Mucosa of descending colon (tissue), 3 donors: ENCODE measurements at regions not wholly inside any gene's neighbourhood (a gene's known extent, or its start where the extent isn't known, plus 50 kb on each side); places are given as distances from the start of the nearest gene placed in this dataset.

Experiments used
- ATAC-seq: fragments of 200-7000 bp; cut with Tn5 transposase; one replicate; pipeline ENCODE4 v1.9.1; 2020; ENCODE audit warnings: mild to moderate bottlenecking, moderate library complexity
- DNase-seq, 3 donors: peaks; one replicate each; pipeline ENCODE4 v3.0.0-alpha.2; 2020
- H3K36me3 ChIP-seq: fragments of 200-600 bp; one replicate; pipeline ENCODE4 v1.8.0; 2021; ENCODE audit warnings: low read depth, mild to moderate bottlenecking
- H3K4me1 ChIP-seq: fragments of 200-600 bp; one replicate; pipeline ENCODE4 v1.8.0; 2021; ENCODE audit warnings: low read depth, mild to moderate bottlenecking
- H3K4me3 ChIP-seq: fragments of 200-600 bp; one replicate; pipeline ENCODE4 v1.8.0; 2021; ENCODE audit warnings: mild to moderate bottlenecking
- H3K9me3 ChIP-seq: fragments of 200-600 bp; one replicate; pipeline ENCODE4 v1.8.0; 2021; ENCODE audit warnings: mild to moderate bottlenecking
- intact Hi-C, 2 donors: fragments of 100-400 bp; cut with DNase I in 1 of 2; cut with micrococcal nuclease in 1 of 2; formaldehyde crosslinking; loops; one replicate each; pipeline versions ENCODE4 v1.11.0 to v1.11.1; 2022; cut with DNase I, micrococcal nuclease
- TF ChIP-seq, protein P1 (sequence below): fragments of 200-600 bp; IDR thresholded peaks from one replicate; pipeline ENCODE4 v1.8.0; 2022; ENCODE audit warnings: antibody characterized with exemption, mild to moderate bottlenecking
- donor health status: DM: no; HTN: no; CAD: no; lungs with moderate emphysema.
- donor health status: DM: no; HTN: no; CAD: no.
- donor health status: DM: no; HTN: yes; CAD: no.

DNA sequence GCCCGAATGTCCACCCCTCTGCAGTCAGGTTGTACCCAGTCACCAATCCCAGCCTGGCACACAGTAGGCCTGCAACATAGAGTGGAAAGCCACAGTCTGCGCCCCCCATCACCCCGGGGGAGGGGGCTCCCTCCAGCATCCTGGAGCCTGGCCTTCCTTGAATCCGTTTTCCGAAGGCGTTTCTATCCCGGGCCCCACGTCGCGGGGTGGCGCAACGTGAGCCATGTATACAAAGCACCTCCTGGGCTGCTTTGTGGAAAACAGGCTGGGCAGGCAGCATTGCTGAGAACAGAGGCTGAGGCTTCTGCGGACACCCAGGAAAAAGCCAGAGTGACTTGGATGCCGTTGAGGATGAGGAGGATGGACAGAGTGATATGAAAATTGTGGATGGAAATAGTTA is 103.3 kb upstream of the USP29 start:
- no peak for ATAC-seq
- Histone ChIP-seq H3K9me3 (peaks cover 61% of the 10 kb centered on the region), H3K36me3 (no peaks in the 10 kb centered on the region), H3K4me3 (no peak overlapping the region), H3K4me1 (no peaks in the 10 kb centered on the region)
- TF ChIP-seq, protein P1, sequence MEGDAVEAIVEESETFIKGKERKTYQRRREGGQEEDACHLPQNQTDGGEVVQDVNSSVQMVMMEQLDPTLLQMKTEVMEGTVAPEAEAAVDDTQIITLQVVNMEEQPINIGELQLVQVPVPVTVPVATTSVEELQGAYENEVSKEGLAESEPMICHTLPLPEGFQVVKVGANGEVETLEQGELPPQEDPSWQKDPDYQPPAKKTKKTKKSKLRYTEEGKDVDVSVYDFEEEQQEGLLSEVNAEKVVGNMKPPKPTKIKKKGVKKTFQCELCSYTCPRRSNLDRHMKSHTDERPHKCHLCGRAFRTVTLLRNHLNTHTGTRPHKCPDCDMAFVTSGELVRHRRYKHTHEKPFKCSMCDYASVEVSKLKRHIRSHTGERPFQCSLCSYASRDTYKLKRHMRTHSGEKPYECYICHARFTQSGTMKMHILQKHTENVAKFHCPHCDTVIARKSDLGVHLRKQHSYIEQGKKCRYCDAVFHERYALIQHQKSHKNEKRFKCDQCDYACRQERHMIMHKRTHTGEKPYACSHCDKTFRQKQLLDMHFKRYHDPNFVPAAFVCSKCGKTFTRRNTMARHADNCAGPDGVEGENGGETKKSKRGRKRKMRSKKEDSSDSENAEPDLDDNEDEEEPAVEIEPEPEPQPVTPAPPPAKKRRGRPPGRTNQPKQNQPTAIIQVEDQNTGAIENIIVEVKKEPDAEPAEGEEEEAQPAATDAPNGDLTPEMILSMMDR = no peak
- no peak for DNase-seq
- intact Hi-C loops = no loop called here

DNA sequence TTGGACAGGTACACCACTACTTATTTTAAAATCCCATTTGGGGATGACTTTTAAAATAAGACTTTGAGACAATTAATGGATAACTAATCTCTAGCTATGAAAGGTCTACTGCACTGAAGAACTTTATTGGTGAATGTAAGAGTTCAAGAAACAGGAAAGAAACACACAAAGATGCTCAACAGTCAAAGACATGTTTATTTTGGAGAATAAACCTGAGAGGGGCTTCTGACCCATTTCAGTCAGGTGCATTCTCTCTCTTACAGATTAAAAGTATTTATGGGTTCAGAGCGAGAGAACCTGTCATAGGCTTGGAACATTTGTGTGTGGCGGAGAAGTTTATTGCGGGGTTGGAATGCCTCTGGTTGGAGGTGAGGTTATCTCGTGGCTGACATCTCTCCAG is 94.3 kb upstream of the USP29 start:
- ATAC-seq (no peak), DNase-seq (no peak)
- no peak overlapping the region for H3K4me3 ChIP-seq
- intact Hi-C loops = no loop called here
- TF ChIP-seq, protein P1 = no peak
- peaks cover 76% of the 10 kb centered on the region for H3K9me3 ChIP-seq
- H3K4me1 ChIP-seq = no peaks in the 10 kb centered on the region
- H3K36me3 ChIP-seq = no peaks in the 10 kb centered on the region

DNA sequence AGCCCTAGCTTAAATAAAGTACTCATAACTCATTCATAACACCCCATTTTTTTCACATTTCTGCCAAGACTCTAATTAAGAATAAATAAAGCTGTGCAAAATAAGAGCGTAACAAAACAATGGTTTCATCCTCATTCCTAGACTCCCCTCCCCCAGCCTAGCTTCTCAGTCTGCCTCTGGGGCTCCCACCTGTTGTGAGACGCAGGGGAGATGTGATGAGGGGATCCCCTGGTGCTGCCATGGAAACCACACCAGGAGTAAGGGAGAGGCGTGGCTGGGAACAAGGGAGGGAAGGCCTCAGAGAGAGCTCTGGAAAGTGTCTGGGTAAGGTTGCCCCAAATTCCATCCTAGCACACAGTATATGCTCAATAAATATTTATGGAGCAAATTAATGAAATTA is 93.3 kb upstream of the USP29 start:
- DNase-seq = no peak
- no peak overlapping the region for H3K4me3 ChIP-seq
- TF ChIP-seq, protein P1 = no peak

DNA sequence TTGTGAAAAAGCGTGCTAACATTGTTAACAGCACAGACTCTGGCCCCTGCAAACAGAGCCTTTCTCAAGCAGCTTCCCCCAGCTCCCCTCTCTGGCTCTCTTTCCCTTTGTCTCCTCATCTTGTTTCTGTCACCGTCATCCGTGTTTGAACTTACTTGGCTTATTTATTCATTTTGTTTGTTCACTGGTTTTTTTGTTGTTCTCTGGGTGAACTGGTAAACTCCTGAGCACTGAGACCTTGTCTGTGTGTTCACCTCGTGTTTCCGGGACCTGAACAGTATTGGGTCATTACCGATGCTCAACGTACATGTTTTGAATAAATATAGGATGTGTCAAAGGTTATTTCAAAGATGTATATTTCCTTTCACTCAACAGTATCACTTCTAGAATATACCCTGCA is 92.4 kb upstream of the USP29 start:
- H3K36me3 ChIP-seq = no peaks in the 10 kb centered on the region
- ATAC-seq (no peak), DNase-seq (no peak)
- TF ChIP-seq, protein P1 = no peak
- no peaks in the 10 kb centered on the region for H3K4me1 ChIP-seq
- no peak overlapping the region for H3K4me3 ChIP-seq
- intact Hi-C loops = no loop called here
- peaks cover 86% of the 10 kb centered on the region for H3K9me3 ChIP-seq

More for the DNA sequence above, 93.3 kb upstream of the USP29 start:
- no peaks in the 10 kb centered on the region for H3K36me3 ChIP-seq
- peaks cover 85% of the 10 kb centered on the region for H3K9me3 ChIP-seq
- ATAC-seq = no peak
- intact Hi-C loops = no loop called here
- no peaks in the 10 kb centered on the region for H3K4me1 ChIP-seq

DNA sequence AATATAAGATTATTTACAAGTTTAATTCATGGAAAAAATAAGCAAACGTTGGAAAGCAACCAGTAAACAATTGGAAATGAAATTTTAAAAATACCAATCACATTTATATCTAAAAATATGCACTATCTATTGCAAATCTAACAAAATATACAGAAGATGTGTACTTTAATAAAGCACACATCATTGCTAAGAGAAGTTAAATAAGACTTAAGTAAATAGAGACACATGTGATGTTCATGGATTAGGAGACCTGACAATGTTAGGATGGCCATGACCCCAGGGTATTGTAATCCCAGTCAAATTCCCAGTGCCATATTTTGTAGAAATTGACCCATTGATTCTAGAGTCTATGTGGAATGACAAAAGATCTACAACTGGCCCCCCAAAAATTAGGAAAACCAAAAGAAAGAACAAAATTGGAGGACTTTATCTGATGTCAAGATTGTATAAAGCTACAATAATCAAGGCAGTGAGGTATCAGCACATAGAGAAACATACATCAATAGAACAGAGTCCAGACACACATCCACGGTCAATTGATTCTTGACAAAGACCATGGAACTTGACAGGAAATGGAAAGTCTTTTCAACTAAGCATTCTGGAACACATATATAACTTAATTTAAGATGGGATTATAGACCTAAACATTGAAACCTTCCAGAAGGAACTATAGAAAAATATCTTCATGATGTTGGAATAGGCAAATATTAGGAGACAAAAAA is 90.8 kb upstream of the USP29 start:
- ATAC-seq = no peak
- H3K36me3 ChIP-seq = no peaks in the 10 kb centered on the region
- no peaks in the 10 kb centered on the region for H3K4me1 ChIP-seq
- TF ChIP-seq, protein P1 = no peak
- peaks cover 92% of the 10 kb centered on the region for H3K9me3 ChIP-seq
- no peak overlapping the region for H3K4me3 ChIP-seq
- intact Hi-C loops = no loop called here
- no peak for DNase-seq

DNA sequence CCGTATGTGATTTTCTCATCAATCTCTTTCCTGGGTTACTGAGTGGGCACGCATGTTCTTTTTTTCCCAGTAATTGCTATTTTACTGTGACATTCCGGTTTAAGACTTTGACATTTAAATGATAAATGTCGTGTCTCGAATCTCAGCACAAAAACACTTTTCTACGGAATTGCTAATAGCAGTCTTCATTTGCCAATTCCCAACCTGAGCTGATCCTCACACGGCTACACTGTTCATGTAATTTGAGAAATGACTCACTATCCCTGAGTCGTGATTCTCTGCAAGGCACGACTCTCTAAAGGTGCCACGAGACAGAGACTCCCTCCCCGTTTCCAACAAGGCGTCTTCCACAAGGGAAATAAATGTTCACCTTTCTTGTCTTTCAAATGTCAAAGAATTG is 88.7 kb upstream of the USP29 start:
- intact Hi-C loops = no loop called here
- no peak for DNase-seq

More for the DNA sequence above, 88.7 kb upstream of the USP29 start:
- no peaks in the 10 kb centered on the region for H3K4me1 ChIP-seq
- H3K4me3 ChIP-seq = no peak overlapping the region
- TF ChIP-seq, protein P1 = no peak
- H3K9me3 ChIP-seq = peaks cover 89% of the 10 kb centered on the region
- no peak for ATAC-seq
- H3K36me3 ChIP-seq = no peaks in the 10 kb centered on the region
